HG02973 (cell line): ENCODE measurements at regions not wholly inside any gene's neighbourhood (a gene's known extent, or its start where the extent isn't known, plus 50 kb on each side); places are given as distances from the start of the nearest gene placed in this dataset.
"Not testable (repeated sequence)": the region's sequence is repeated elsewhere in the genome, so short reads cannot be mapped to it uniquely, and the experiment has no call there.

Experiments used
- ATAC-seq: cut with Tn5 transposase; IDR thresholded peaks from one replicate; pipeline ENCODE4 v1.9.1; 2021; ENCODE audit warnings: moderate library complexity; ENCODE audit not compliant: unreplicated experiment

GRCh38 chr4:66766557-66766956 lies 778.7 kb downstream of the CENPC start:
- no peak for ATAC-seq

- ATAC-seq = no peak
Observed at GRCh38 chr4:66750273-66750672, 795.0 kb downstream of the CENPC start.

- not testable (repeated sequence) for ATAC-seq
Observed at GRCh38 chr4:66746918-66747317, 798.4 kb downstream of the CENPC start.

GRCh38 chr4:66741081-66741480 lies 804.2 kb downstream of the CENPC start:
- ATAC-seq = no peak

- no peak for ATAC-seq
Observed at GRCh38 chr4:66736606-66737005, 808.7 kb downstream of the CENPC start.

GRCh38 chr4:66728280-66728679 lies 817.0 kb downstream of the CENPC start:
- ATAC-seq = no peak

GRCh38 chr4:66712301-66712921 lies 832.9 kb downstream of the CENPC start:
- ATAC-seq = not testable (repeated sequence)

GRCh38 chr4:66704243-66704642 lies 841.1 kb downstream of the CENPC start:
- no peak for ATAC-seq

- ATAC-seq = no peak
Observed at GRCh38 chr4:66694739-66695138, 850.6 kb downstream of the CENPC start.

- no peak for ATAC-seq
Observed at GRCh38 chr4:66693694-66694093, 851.6 kb downstream of the CENPC start.

GRCh38 chr4:66691101-66691500 lies 854.2 kb downstream of the CENPC start:
- ATAC-seq = no peak

GRCh38 chr4:66688674-66689073 lies 856.6 kb downstream of the CENPC start:
- ATAC-seq = no peak

- ATAC-seq = no peak
Observed at GRCh38 chr4:66687459-66687858, 857.8 kb downstream of the CENPC start.

GRCh38 chr4:66681962-66682361 lies 863.3 kb downstream of the CENPC start:
- no peak for ATAC-seq

- ATAC-seq = no peak
Observed at GRCh38 chr4:66667249-66667648, 878.1 kb downstream of the CENPC start.

- no peak for ATAC-seq
Observed at GRCh38 chr4:66662620-66663019, 882.7 kb downstream of the CENPC start.

- ATAC-seq = no peak
Observed at GRCh38 chr4:66658809-66659208, 886.5 kb downstream of the CENPC start.

- ATAC-seq = no peak
Observed at GRCh38 chr4:66655505-66655904, 889.8 kb downstream of the CENPC start.

- no peak for ATAC-seq
Observed at GRCh38 chr4:66653937-66654336, 891.4 kb downstream of the CENPC start.

GRCh38 chr4:66649236-66649635 lies 896.1 kb downstream of the CENPC start:
- no peak for ATAC-seq

- ATAC-seq = no peak
Observed at GRCh38 chr4:66647926-66648325, 897.4 kb downstream of the CENPC start.

- no peak for ATAC-seq
Observed at GRCh38 chr4:66647476-66647875, 897.8 kb downstream of the CENPC start.

GRCh38 chr4:66640233-66640990 lies 904.9 kb downstream of the CENPC start:
- no peak for ATAC-seq
